GM18505 (cell line): ENCODE measurements at regions not wholly inside any gene's neighbourhood (a gene's known extent, or its start where the extent isn't known, plus 50 kb on each side); places are given as distances from the start of the nearest gene placed in this dataset.
"Not testable (repeated sequence)": the region's sequence is repeated elsewhere in the genome, so short reads cannot be mapped to it uniquely, and the experiment has no call there.

Source experiments
- ATAC-seq: cut with Tn5 transposase; IDR thresholded peaks from one replicate; pipeline ENCODE4 v1.9.1; 2021; ENCODE audit not compliant: unreplicated experiment

DNA sequence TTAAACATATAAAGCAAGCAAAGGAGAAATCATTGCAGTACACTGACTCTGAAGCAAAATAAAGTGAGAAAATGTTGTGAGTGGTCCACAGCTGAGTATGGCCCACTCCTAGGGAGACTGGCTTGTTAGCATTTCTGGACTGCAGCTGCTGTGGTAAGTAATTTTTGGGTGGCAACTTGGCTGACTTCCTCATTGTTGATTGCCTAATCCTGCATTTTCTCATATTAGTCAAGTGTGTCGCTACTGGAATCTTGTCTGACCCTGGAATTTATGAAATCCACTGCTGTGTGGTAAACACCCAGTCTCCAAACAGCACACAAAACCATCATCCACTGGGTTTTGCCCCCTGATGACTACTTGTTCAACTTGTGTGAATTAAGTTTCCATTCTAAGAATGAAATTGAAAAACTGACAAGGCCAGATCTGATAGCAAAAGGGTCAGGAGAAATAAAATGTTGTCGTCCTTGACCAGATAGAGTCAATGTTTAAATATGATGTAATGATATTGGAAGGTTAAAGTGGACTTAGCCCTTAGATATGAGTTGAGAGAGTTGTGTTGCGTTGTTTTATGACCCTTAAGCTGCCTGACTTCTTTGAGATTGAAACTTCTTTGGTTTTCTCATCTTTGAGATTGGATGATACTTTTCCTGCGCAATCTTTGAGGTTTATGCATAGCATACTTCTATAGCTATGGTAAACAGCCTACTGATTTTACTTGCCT, 106.6 kb upstream of the SEC22B start:
- not testable (repeated sequence) for ATAC-seq

GRCh38 chr1:120278259-120278610, 101.9 kb upstream of the SEC22B start:
- not testable (repeated sequence) for ATAC-seq

DNA sequence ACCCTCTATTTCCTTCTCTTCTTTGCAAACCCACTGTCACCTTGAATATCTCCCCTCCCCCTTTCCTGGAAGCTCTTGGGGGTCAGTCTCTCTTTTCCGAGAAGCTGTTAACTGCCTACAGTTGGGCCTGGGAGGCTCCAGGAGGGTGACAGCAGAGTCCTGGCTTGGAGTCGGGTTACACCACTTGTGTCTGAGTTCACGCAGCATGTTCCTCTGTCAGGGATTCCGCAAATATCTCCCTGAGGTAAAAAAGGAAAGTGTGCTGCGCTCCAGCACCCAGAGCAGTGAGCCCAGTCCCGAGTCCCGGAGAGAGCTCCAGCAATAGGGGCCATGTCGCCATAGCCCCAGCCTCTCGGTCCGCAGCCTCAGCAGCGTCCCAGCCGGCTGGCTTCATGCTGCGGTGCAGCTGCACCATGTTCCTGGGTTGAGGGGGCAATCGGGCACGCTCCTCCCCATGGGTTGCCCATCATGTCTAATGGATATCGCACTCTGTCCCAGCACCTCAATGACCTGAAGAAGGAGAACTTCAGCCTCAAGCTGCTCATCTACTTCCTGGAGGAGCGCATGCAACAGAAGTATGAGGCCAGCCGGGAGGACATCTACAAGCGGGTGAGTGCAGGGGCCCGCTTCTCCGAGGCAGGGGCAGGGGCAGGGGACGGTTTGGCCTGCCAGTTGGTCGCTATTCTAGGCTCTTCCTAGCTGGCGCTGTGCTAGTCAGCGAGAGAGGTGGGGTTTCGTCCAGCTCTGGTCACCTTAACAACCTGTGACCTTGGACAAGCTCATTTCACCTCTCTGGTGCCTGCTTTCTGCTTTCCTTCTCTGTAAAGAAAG, 101.3 kb upstream of the SEC22B start:
- ATAC-seq = not testable (repeated sequence)

DNA sequence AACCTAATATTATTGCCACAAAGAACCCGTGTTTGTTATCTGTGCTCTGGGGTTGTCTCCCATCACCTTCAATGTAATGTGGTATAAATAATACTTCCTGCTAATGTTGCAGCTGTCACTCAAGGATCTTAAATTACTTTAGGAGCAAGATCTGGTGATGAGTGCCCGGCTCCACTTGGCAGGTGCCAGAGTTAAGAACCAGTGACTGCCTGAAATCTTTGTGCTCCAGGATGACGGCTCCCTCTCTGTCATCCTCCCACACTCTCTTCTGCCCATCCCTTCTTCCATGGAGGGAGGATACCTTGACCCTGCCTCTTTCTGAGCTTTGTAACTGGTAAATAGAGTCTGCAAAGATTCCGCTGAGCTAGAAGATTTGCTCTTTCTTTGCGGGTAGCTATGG, 100.4 kb upstream of the SEC22B start:
- not testable (repeated sequence) for ATAC-seq

- ATAC-seq = not testable (repeated sequence)
Observed at GRCh38 chr1:120274438-120274837, 98.1 kb upstream of the SEC22B start.

DNA sequence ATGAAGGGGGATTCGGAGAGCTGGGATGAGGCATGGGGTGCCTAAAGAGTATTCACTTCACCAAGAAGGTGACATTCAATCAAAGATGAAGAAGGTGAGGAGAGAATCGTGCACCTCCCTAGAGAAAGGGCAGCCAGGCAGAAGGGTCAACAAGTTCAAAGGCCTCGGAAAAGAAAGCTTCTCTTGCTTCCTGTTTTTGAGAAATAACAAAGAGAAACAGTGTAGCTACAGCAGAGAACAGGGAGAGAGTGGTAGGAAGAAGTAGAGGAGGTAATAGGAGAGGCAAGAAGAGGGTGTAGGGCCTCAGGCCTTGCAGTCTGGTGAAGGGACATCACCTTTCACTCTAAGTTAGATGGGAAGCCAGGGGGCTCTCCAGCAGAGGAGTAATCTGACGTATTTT, 97.0 kb upstream of the SEC22B start:
- not testable (repeated sequence) for ATAC-seq

- not testable (repeated sequence) for ATAC-seq
Observed at GRCh38 chr1:120272242-120272641, 95.9 kb upstream of the SEC22B start.

GRCh38 chr1:120271561-120272221, 95.4 kb upstream of the SEC22B start:
- not testable (repeated sequence) for ATAC-seq

- ATAC-seq = not testable (repeated sequence)
Observed at GRCh38 chr1:120267894-120268551, 91.7 kb upstream of the SEC22B start.

- not testable (repeated sequence) for ATAC-seq
Observed at GRCh38 chr1:120264564-120264963, 88.2 kb upstream of the SEC22B start.

DNA sequence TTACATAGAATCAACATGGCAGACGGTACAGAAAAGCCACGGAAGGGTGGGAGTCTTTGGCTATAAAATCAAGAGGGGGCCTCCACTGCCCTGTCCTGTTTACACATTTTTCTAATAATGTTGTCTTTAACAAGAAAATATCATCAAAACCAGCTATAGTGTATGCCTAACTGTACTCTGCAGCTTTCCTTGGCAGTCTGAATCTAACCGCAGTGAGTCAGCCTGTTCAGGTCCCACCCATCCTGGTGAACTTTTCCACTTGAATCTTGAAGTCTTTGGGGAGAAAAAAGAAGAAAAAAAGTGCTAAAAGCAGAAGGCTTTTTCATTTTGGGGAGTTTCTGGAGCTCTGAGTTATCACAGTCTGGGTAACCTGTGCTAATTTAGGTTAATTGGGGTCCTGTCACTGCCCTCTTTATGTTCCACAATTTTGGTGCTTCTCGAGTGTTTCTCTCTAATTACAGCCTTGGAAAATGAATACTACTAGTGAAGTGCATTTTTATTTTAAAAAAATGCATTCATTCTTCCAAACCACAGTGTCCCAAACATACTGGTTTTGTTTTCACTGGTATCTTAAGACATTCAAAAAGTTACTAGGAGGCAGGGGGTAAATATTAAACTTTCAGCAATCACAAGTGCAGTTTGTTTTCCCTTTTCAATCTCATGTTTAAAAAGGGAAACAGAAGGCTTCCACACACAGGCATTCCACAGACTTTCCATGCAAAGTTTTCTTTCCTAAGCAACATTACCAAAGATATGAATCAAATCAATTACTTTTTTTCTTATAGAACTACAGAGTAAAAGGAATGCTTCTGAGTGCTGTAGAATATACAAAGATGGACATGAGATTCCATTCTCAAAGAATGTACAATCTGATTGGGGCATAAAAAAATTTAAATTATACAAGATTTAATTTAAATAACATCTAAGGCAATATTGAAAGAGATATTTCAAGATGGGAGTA, 86.8 kb upstream of the SEC22B start:
- ATAC-seq = not testable (repeated sequence)

DNA sequence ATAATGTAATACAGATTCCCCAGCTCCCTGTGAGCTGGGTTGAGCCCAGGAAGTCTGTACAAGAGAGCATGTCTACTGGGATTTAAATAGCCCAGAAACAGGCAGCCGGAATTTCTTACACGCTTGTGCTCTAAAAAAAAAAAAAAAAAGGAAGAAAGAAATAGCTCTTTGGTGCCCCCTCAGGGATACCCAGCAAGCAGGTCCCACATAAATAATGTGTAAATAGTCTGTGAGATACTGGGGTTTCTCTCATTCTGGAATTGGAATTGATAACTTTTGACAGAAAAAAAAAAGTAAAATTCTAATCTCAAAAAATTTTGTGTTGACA, 81.4 kb upstream of the SEC22B start:
- ATAC-seq = not testable (repeated sequence)

- ATAC-seq = not testable (repeated sequence)
Observed at GRCh38 chr1:120257064-120257777, 80.9 kb upstream of the SEC22B start.

- ATAC-seq = not testable (repeated sequence)
Observed at GRCh38 chr1:120250756-120251155, 74.4 kb upstream of the SEC22B start.

- ATAC-seq = not testable (repeated sequence)
Observed at GRCh38 chr1:120248726-120249427, 72.6 kb upstream of the SEC22B start.

GRCh38 chr1:120248203-120248602, 71.9 kb upstream of the SEC22B start:
- ATAC-seq = not testable (repeated sequence)

- ATAC-seq = not testable (repeated sequence)
Observed at GRCh38 chr1:120243867-120244266, 67.5 kb upstream of the SEC22B start.

DNA sequence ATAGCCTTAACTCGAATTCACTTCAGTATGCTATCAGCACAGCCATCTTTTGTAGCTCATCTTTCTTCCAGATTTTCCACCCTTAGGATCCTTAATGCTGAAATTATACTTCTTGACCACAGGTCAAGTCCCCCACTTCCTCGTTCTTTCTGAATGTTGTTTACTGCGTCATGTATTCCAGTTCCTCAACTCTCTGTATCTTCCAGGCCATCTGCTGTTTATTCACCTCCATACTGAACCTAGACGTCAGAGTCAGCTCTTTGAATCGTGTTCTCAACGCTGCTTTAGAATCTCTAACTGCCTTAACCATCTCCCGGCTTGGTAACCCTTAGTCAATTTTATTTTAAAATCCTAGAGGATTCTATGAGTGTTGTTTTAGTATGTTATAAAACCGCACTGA, 66.3 kb upstream of the SEC22B start:
- not testable (repeated sequence) for ATAC-seq
